ENCODE measurements at regions not wholly inside any gene's neighbourhood (a gene's known extent, or its start where the extent isn't known, plus 50 kb on each side); places are given as distances from the start of the nearest gene placed in this dataset.
A peak's percentile ranks its signal among the peaks of the same experiment; 100 is the strongest.

- TF ChIP-seq ZFP91 (CRISPR knock-in tag; IDR thresholded peaks at IDR 0.05) (no peak), PURB (CRISPR knock-in tag; IDR thresholded peaks at IDR 0.05; ENCODE audit: low read depth) (no peak), ILK (tag; IDR thresholded peaks at IDR 0.05; ENCODE audit: borderline replicate concordance, low read depth) (no peak), ATF7 (IDR thresholded peaks at IDR 0.05) (peak; percentile 76), GATAD2B (IDR thresholded peaks at IDR 0.05; ENCODE audit: borderline replicate concordance) (no peak), ZNF696 (CRISPR knock-in tag; conservative IDR thresholded peaks at IDR 0.05) (no peak), FOXK2 (conservative IDR thresholded peaks at IDR 0.05 in 1 of 2, IDR thresholded peaks at IDR 0.05 in 1 of 2; ENCODE audit: low read depth in 2 of 2) (0 out of 4 replicates have a peak, but pooled peaks of 1 of the 2 experiments have one; percentile 48), ZNF175 (CRISPR knock-in tag; IDR thresholded peaks at IDR 0.05; ENCODE audit: low read depth) (no peak), RBM22 (IDR thresholded peaks at IDR 0.05; ENCODE audit: low read depth, low read length, poor library complexity, severe bottlenecking) (no peak), SAFB2 (IDR thresholded peaks at IDR 0.05; ENCODE audit: borderline replicate concordance, low read depth, low read length, severe bottlenecking) (no peak), CEBPG (CRISPR knock-in tag; IDR thresholded peaks at IDR 0.05) (peak; percentile 33; the same call in 1 of the 2 replicates), CEBPG (tag; conservative IDR thresholded peaks at IDR 0.05 in 1 of 2, IDR thresholded peaks at IDR 0.05 in 1 of 2) (peak; percentile 62 to 91), ID3 (CRISPR knock-in tag; IDR thresholded peaks at IDR 0.05) (no peak), ID3 (tag; IDR thresholded peaks at IDR 0.05) (no peak), ELF2 (CRISPR knock-in tag; IDR thresholded peaks at IDR 0.05) (no peak), KDM1A (IDR thresholded peaks at IDR 0.05) (no peak)
- TF ChIP-seq, protein P1, sequence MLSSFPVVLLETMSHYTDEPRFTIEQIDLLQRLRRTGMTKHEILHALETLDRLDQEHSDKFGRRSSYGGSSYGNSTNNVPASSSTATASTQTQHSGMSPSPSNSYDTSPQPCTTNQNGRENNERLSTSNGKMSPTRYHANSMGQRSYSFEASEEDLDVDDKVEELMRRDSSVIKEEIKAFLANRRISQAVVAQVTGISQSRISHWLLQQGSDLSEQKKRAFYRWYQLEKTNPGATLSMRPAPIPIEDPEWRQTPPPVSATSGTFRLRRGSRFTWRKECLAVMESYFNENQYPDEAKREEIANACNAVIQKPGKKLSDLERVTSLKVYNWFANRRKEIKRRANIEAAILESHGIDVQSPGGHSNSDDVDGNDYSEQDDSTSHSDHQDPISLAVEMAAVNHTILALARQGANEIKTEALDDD (IDR thresholded peaks at IDR 0.05), result no peak
Measured at GRCh38 chr6:119446115-119446554, 96.6 kb upstream of the MAN1A1 start (continued).
